IMR-90 (cell line): ENCODE measurements at regions not wholly inside any gene's neighbourhood (a gene's known extent, or its start where the extent isn't known, plus 50 kb on each side); places are given as distances from the start of the nearest gene placed in this dataset.
A peak's percentile ranks its signal among the peaks of the same experiment; 100 is the strongest.

Experiments
- ATAC-seq: fragments of 200-7000 bp; cut with Tn5 transposase; 2 replicates; pipeline ENCODE4 v1.9.1; 2020; ENCODE audit warnings: low read depth, mild to moderate bottlenecking, moderate library complexity
- BruUV-seq: library from RNA; stranded (reverse); fragments of 400-500 nt; replicated peaks from 2 replicates; lab custom pipeline; 2021; lab: Mats Ljungman, UMichigan
- CTCF ChIA-PET: fragments of 300-600 bp; formaldehyde crosslinking; extraction: SDS; loops from one replicate; lab custom pipeline; 2021; ENCODE audit warnings: antibody characterized with exemption; lab: Yijun Ruan, JAX
- POLR2A ChIA-PET: fragments of 300-600 bp; sonication (Branson Sonifier 250); formaldehyde crosslinking; loops from one replicate; lab custom pipeline; 2022; ENCODE audit warnings: antibody characterized with exemption; ENCODE audit not compliant: unreplicated experiment; lab: Charles Lee
- DNase-seq: peaks from one replicate; pipeline ENCODE4 v3.0.0; 2013
- H2AFZ ChIP-seq: replicated peaks from 2 replicates; pipeline ENCODE3; 2013; ENCODE audit warnings: low read length, mild to moderate bottlenecking; ENCODE audit not compliant: poor library complexity
- H2AK5ac ChIP-seq: 2 replicates; pipeline ENCODE4 v1.6.1; 2013; ENCODE audit warnings: low read depth, low read length, inconsistent platforms
- H2AK9ac ChIP-seq: replicated peaks from 2 replicates; pipeline ENCODE3; 2013; ENCODE audit warnings: mild to moderate bottlenecking, low read depth, low read length, moderate library complexity; ENCODE audit not compliant: poor library complexity
- H2BK120ac ChIP-seq: 2 replicates; pipeline ENCODE4 v1.6.1; 2013; ENCODE audit warnings: low read depth, low read length, inconsistent platforms
- H2BK15ac ChIP-seq: 3 replicates; pipeline ENCODE4 v1.6.1; 2013; ENCODE audit warnings: low read depth, low read length, inconsistent platforms
- H2BK20ac ChIP-seq: 2 replicates; pipeline ENCODE4 v1.6.1; 2013; ENCODE audit warnings: low read depth, mild to moderate bottlenecking, inconsistent platforms, low read length, moderate library complexity
- H2BK5ac ChIP-seq: 2 replicates; pipeline ENCODE4 v1.6.1; 2013; ENCODE audit warnings: mild to moderate bottlenecking, low read depth, low read length, inconsistent platforms; ENCODE audit not compliant: poor library complexity, severe bottlenecking
- H3K14ac ChIP-seq: replicated peaks from 2 replicates; pipeline ENCODE4 v1.6.1; 2013; ENCODE audit warnings: low read depth, low read length, inconsistent platforms
- H3K18ac ChIP-seq: 2 replicates; pipeline ENCODE4 v1.6.1; 2013; ENCODE audit warnings: low read depth, low read length, control low read depth
- H3K23ac ChIP-seq: 2 replicates; pipeline ENCODE4 v1.6.1; 2013; ENCODE audit warnings: low read depth, low read length, inconsistent platforms
- H3K27ac ChIP-seq: 2 replicates; pipeline ENCODE4 v1.5.1; 2013; ENCODE audit warnings: mild to moderate bottlenecking, control low read depth, low read length; ENCODE audit not compliant: insufficient read depth
- H3K27me3 ChIP-seq: 2 replicates; pipeline ENCODE4 v1.6.1; 2013; ENCODE audit warnings: low read length; ENCODE audit not compliant: control insufficient read depth, insufficient read depth
- H3K36me3 ChIP-seq: 2 replicates; pipeline ENCODE4 v1.6.1; 2013; ENCODE audit warnings: low read length, mixed read lengths; ENCODE audit not compliant: control insufficient read depth, insufficient read depth
- H3K4ac ChIP-seq: 2 replicates; pipeline ENCODE4 v1.6.1; 2013; ENCODE audit warnings: low read depth, low read length, inconsistent platforms
- H3K4me1 ChIP-seq: 2 replicates; pipeline ENCODE4 v1.6.1; 2013; ENCODE audit warnings: low read length, mixed read lengths; ENCODE audit not compliant: control insufficient read depth, insufficient read depth
- H3K4me2 ChIP-seq: 2 replicates; pipeline ENCODE4 v1.6.1; 2013; ENCODE audit warnings: low read depth, mild to moderate bottlenecking, control low read depth, low read length, moderate library complexity
- H3K4me3 ChIP-seq: 2 replicates; pipeline ENCODE4 v1.5.1; 2013; ENCODE audit warnings: low read depth, mild to moderate bottlenecking, control low read depth, low read length, moderate library complexity; ENCODE audit not compliant: insufficient read depth
- H3K56ac ChIP-seq: 2 replicates; pipeline ENCODE4 v1.6.1; 2013; ENCODE audit warnings: low read length, inconsistent platforms; ENCODE audit not compliant: insufficient read depth; ENCODE audit errors: extremely low read depth
- H3K79me1 ChIP-seq, 2 experiments: 2 replicates each; pipeline ENCODE4 v1.6.1; 2013; ENCODE audit warnings: low read length in 2 of 2, inconsistent platforms in 1 of 2, low read depth in 1 of 2
- H3K9ac ChIP-seq: 2 replicates; pipeline ENCODE4 v1.6.1; 2013; ENCODE audit warnings: low read depth, low read length, control low read depth
- H3K9me1 ChIP-seq: 2 replicates; pipeline ENCODE4 v1.6.1; 2013; ENCODE audit warnings: low read length, inconsistent platforms; ENCODE audit not compliant: insufficient read depth
- H3K9me3 ChIP-seq: 2 replicates; pipeline ENCODE4 v1.6.1; 2013; ENCODE audit warnings: low read length; ENCODE audit not compliant: control insufficient read depth, insufficient read depth
- H4K20me1 ChIP-seq: 2 replicates; pipeline ENCODE4 v1.6.1; 2013; ENCODE audit warnings: low read length, inconsistent platforms; ENCODE audit not compliant: insufficient read depth
- H4K5ac ChIP-seq: 2 replicates; pipeline ENCODE4 v1.6.1; 2013; ENCODE audit warnings: mild to moderate bottlenecking, low read depth, low read length, control low read depth
- H4K8ac ChIP-seq, 2 experiments: 2 replicates each; pipeline ENCODE4 v1.6.1; 2013; ENCODE audit warnings: low read depth in 2 of 2, low read length in 2 of 2, control low read depth in 1 of 2, inconsistent platforms in 1 of 2
- H4K91ac ChIP-seq: 2 replicates; pipeline ENCODE4 v1.6.1; 2013; ENCODE audit warnings: low read depth, low read length, inconsistent platforms; ENCODE audit not compliant: insufficient read depth
- BHLHE40 ChIP-seq: fragments of 150-350 bp; IDR thresholded peaks from 2 replicates; pipeline ENCODE4 v1.6.1; 2016; ENCODE audit warnings: mild to moderate bottlenecking, low read depth, low read length
- CEBPB ChIP-seq: IDR thresholded peaks from 2 replicates; pipeline ENCODE4 v1.6.1; 2012; ENCODE audit warnings: low read depth, low read length, improper control_type of control experiment
- CHD1 ChIP-seq: IDR thresholded peaks from 2 replicates; pipeline ENCODE4 v1.6.1; 2012; ENCODE audit warnings: low read depth, low read length, improper control_type of control experiment
- FOS ChIP-seq: fragments of 150-350 bp; IDR thresholded peaks from 2 replicates; pipeline ENCODE4 v1.6.1; 2016; ENCODE audit warnings: low read depth, low read length
- MAFK ChIP-seq: IDR thresholded peaks from 2 replicates; pipeline ENCODE4 v1.6.1; 2012; ENCODE audit warnings: low read depth, low read length, improper control_type of control experiment
- MXI1 ChIP-seq: IDR thresholded peaks from 2 replicates; pipeline ENCODE4 v1.6.1; 2012; ENCODE audit warnings: low read depth, mild to moderate bottlenecking, low read length, moderate library complexity, borderline replicate concordance
- POLR2A ChIP-seq: IDR thresholded peaks from 2 replicates; pipeline ENCODE4 v1.6.1; 2012; ENCODE audit warnings: mild to moderate bottlenecking, low read depth, low read length
- RAD21 ChIP-seq: IDR thresholded peaks from 2 replicates; pipeline ENCODE4 v1.6.1; 2012; ENCODE audit warnings: low read length, improper control_type of control experiment
- RCOR1 ChIP-seq: IDR thresholded peaks from 2 replicates; pipeline ENCODE4 v1.6.1; 2012; ENCODE audit warnings: mild to moderate bottlenecking, low read length, improper control_type of control experiment; ENCODE audit not compliant: insufficient replicate concordance
- RFX5 ChIP-seq: IDR thresholded peaks from 2 replicates; pipeline ENCODE4 v1.8.0; 2012; ENCODE audit warnings: low read depth, mild to moderate bottlenecking, low read length, moderate library complexity
- SMC3 ChIP-seq: fragments of 150-350 bp; IDR thresholded peaks from 2 replicates; pipeline ENCODE4 v1.6.1; 2016; ENCODE audit warnings: low read depth, mild to moderate bottlenecking, antibody characterized with exemption, low read length, moderate library complexity
- WGBS, 2 experiments: methylation state at CpG; one replicate each; pipeline versions ENCODE4 v1.1.5 to v1.1.7; 2013; ENCODE audit warnings: missing lambda C conversion rate in 2 of 2; ENCODE audit not compliant: insufficient read length in 1 of 2; ENCODE audit errors: extremely low coverage in 2 of 2; 5-methylcytosine and 5-hydroxymethylcytosine counted together
- dilution Hi-C: fragments of 300-500 bp; cut with HindIII; formaldehyde crosslinking; loops from one replicate; pipeline ENCODE4 v1.14.3; 2018; ENCODE audit warnings: low sequenced_read_pairs; ENCODE audit not compliant: unreplicated experiment
- in situ Hi-C: fragments of 300-500 bp; cut with MboI; formaldehyde crosslinking; loops from 3 replicates; pipeline ENCODE4 v1.14.3; 2019; ENCODE audit warnings: low sequenced_read_pairs, inconsistent platforms, mixed read lengths
- intact Hi-C: fragments of 100-400 bp; cut with micrococcal nuclease; formaldehyde crosslinking; loops from 2 replicates; pipeline ENCODE4 v1.10.0; 2022
- TF ChIP-seq, protein P1 (sequence below): conservative IDR thresholded peaks from 2 replicates; pipeline ENCODE4 v1.5.1; 2012; ENCODE audit warnings: mild to moderate bottlenecking, low read depth, low read length, improper control_type of control experiment
- TF ChIP-seq, protein P2 (sequence below): fragments of 150-350 bp; IDR thresholded peaks from 2 replicates; pipeline ENCODE4 v1.6.1; 2016; ENCODE audit warnings: low read depth, mild to moderate bottlenecking, low read length, moderate library complexity, borderline replicate concordance

- POLR2A ChIA-PET: no interaction called here
- Histone ChIP-seq H3K18ac (no peak overlapping the region), H3K9me1 (no peaks in the 10 kb centered on the region), H3K4ac (no peak overlapping the region), H3K27ac (no peak overlapping the region), H2AK5ac (no peak overlapping the region), H3K27me3 (no peaks in the 10 kb centered on the region), H3K56ac (no peak overlapping the region), H3K9me3 (no peaks in the 10 kb centered on the region), H2AK9ac (no peak overlapping the region), H3K4me3 (no peak overlapping the region), H3K4me1 (no peaks in the 10 kb centered on the region), H3K9ac (no peak overlapping the region), H3K14ac (no peak overlapping the region), H2BK20ac (no peak overlapping the region), H4K8ac (no peak overlapping the region), H2BK15ac (no peak overlapping the region), H3K4me2 (no peak overlapping the region), H4K5ac (no peak overlapping the region), H3K36me3 (no peaks in the 10 kb centered on the region), H3K23ac (no peak overlapping the region), H3K79me1 (no peaks in the 10 kb centered on the region), H4K91ac (no peak overlapping the region), H4K20me1 (no peaks in the 10 kb centered on the region), H2BK5ac (no peak overlapping the region), H2AFZ (no peak overlapping the region), H2BK120ac (no peak overlapping the region)
- intact Hi-C loops: no loop called here
- DNase-seq (peak; percentile 7), ATAC-seq (no peak)
- BruUV-seq: no TSS peak
- TF ChIP-seq RCOR1 (no peak), POLR2A (no peak), CEBPB (no peak), MXI1 (no peak), RFX5 (no peak), FOS (no peak), RAD21 (no peak), SMC3 (no peak), CHD1 (no peak), BHLHE40 (no peak), MAFK (no peak)
- TF ChIP-seq, protein P1, sequence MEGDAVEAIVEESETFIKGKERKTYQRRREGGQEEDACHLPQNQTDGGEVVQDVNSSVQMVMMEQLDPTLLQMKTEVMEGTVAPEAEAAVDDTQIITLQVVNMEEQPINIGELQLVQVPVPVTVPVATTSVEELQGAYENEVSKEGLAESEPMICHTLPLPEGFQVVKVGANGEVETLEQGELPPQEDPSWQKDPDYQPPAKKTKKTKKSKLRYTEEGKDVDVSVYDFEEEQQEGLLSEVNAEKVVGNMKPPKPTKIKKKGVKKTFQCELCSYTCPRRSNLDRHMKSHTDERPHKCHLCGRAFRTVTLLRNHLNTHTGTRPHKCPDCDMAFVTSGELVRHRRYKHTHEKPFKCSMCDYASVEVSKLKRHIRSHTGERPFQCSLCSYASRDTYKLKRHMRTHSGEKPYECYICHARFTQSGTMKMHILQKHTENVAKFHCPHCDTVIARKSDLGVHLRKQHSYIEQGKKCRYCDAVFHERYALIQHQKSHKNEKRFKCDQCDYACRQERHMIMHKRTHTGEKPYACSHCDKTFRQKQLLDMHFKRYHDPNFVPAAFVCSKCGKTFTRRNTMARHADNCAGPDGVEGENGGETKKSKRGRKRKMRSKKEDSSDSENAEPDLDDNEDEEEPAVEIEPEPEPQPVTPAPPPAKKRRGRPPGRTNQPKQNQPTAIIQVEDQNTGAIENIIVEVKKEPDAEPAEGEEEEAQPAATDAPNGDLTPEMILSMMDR: no peak
- TF ChIP-seq, protein P2, sequence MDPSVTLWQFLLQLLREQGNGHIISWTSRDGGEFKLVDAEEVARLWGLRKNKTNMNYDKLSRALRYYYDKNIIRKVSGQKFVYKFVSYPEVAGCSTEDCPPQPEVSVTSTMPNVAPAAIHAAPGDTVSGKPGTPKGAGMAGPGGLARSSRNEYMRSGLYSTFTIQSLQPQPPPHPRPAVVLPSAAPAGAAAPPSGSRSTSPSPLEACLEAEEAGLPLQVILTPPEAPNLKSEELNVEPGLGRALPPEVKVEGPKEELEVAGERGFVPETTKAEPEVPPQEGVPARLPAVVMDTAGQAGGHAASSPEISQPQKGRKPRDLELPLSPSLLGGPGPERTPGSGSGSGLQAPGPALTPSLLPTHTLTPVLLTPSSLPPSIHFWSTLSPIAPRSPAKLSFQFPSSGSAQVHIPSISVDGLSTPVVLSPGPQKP: no peak
- CTCF ChIA-PET: no interaction called here
- in situ Hi-C loops: no loop called here
- dilution Hi-C loops: no loop called here
- WGBS, 2 experiments: no CpG with 5 or more reads among the region's 2 CpGs
Measured at GRCh38 chr2:198807131-198807530, 650.6 kb downstream of the SATB2 start.
